SK-N-SH treated with all-trans-retinoic acid at 6 μM for 48 hours (cell line): ENCODE measurements at regions not wholly inside any gene's neighbourhood (a gene's known extent, or its start where the extent isn't known, plus 50 kb on each side); places are given as distances from the start of the nearest gene placed in this dataset.

Experiments
- ARNTL ChIP-seq: fragments of 450-650 bp; formaldehyde crosslinking; IDR thresholded peaks from 2 replicates; pipeline ENCODE4 v1.5.0; 2020; ENCODE audit warnings: low read depth, mild to moderate bottlenecking, moderate library complexity, borderline replicate concordance
- POU6F1 ChIP-seq: fragments of 250-450 bp; sonication (Bioruptor Pico); IDR thresholded peaks from 2 replicates; pipeline ENCODE4 v1.8.0; 2021; ENCODE audit warnings: low read depth, mild to moderate bottlenecking, moderate library complexity, borderline replicate concordance
- PPARA ChIP-seq: fragments of 250-450 bp; sonication (Bioruptor Pico); IDR thresholded peaks from 2 replicates; pipeline ENCODE4 v1.5.0; 2020; ENCODE audit warnings: mild to moderate bottlenecking, borderline replicate concordance
- TSHZ2 ChIP-seq: fragments of 250-450 bp; sonication (Bioruptor Pico); IDR thresholded peaks from 2 replicates; pipeline ENCODE4 v1.5.0; 2020; ENCODE audit warnings: mild to moderate bottlenecking, moderate library complexity
- ZFP3 ChIP-seq: fragments of 250-450 bp; sonication (Bioruptor Pico); IDR thresholded peaks from 2 replicates; pipeline ENCODE4 v1.5.0; 2020; ENCODE audit warnings: mild to moderate bottlenecking, moderate library complexity
- ZNF70 ChIP-seq: fragments of 450-650 bp; formaldehyde crosslinking; IDR thresholded peaks from 2 replicates; pipeline ENCODE4 v1.5.0; 2020; ENCODE audit warnings: mild to moderate bottlenecking, moderate library complexity
- TF ChIP-seq, protein P1 (sequence below): fragments of 250-450 bp; sonication (Bioruptor Pico); IDR thresholded peaks from 2 replicates; pipeline ENCODE4 v1.8.0; 2020; ENCODE audit warnings: mild to moderate bottlenecking, moderate library complexity, borderline replicate concordance

DNA sequence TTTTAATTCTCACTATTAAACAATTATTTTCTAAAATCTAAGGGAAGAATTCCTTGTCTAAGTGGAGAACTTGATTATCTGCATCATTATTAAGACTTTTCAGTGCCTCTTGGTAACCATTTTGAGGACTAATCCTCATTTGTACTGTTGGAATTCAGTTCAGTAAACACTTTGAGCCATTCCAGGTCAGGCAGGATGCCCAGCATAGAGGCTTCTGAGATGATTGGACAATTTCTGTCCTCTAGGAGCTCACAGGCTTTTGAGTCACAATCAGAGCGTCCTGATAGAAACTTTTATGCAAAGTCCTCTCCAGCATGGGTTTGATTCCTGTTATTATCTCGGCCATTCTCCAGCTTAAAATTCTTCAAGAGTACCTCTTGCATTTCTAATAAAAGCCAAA lies 1304.6 kb downstream of the EPHA7 start:
- no peak for TF ChIP-seq ARNTL (CRISPR knock-in tag)
- TF ChIP-seq POU6F1 (CRISPR knock-in tag), result no peak
- TF ChIP-seq ZNF70 (CRISPR knock-in tag), result no peak
- TF ChIP-seq TSHZ2 (CRISPR knock-in tag), result no peak
- TF ChIP-seq PPARA (CRISPR knock-in tag), result no peak
- TF ChIP-seq ZFP3 (CRISPR knock-in tag), result no peak
- TF ChIP-seq, protein P1, sequence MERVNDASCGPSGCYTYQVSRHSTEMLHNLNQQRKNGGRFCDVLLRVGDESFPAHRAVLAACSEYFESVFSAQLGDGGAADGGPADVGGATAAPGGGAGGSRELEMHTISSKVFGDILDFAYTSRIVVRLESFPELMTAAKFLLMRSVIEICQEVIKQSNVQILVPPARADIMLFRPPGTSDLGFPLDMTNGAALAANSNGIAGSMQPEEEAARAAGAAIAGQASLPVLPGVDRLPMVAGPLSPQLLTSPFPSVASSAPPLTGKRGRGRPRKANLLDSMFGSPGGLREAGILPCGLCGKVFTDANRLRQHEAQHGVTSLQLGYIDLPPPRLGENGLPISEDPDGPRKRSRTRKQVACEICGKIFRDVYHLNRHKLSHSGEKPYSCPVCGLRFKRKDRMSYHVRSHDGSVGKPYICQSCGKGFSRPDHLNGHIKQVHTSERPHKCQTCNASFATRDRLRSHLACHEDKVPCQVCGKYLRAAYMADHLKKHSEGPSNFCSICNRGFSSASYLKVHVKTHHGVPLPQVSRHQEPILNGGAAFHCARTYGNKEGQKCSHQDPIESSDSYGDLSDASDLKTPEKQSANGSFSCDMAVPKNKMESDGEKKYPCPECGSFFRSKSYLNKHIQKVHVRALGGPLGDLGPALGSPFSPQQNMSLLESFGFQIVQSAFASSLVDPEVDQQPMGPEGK (CRISPR knock-in tag), result no peak
